ENCODE measurements at regions not wholly inside any gene's neighbourhood (a gene's known extent, or its start where the extent isn't known, plus 50 kb on each side); places are given as distances from the start of the nearest gene placed in this dataset.
A peak's percentile ranks its signal among the peaks of the same experiment; 100 is the strongest.

GRCh38 chr6:137424251-137424650 lies 69.9 kb downstream of the OLIG3 start:
- H3K27me3 Mint-ChIP-seq: peaks cover 5% of the 10 kb centered on the region
- no peak overlapping the region for H3K4me3 Mint-ChIP-seq
- DNase-seq (ENCODE audit: extremely low spot score, unreplicated experiment): no peak
- H3K9me3 Mint-ChIP-seq: peaks cover 6% of the 10 kb centered on the region
- no peaks in the 10 kb centered on the region for H3K36me3 Mint-ChIP-seq
- TF ChIP-seq CTCF (conservative IDR thresholded peaks at IDR 0.05): no peak
- peaks cover 13% of the 10 kb centered on the region for H3K4me1 Mint-ChIP-seq (ENCODE audit: unreplicated experiment)
- H3K27ac Mint-ChIP-seq: peak overlapping the region; percentile 59

GRCh38 chr6:137423451-137424168 lies 70.6 kb downstream of the OLIG3 start:
- peaks cover 13% of the 10 kb centered on the region for H3K4me1 Mint-ChIP-seq (ENCODE audit: unreplicated experiment)
- H3K36me3 Mint-ChIP-seq: no peaks in the 10 kb centered on the region
- H3K27ac Mint-ChIP-seq: peak overlapping the region; percentile 17
- no peak for DNase-seq (ENCODE audit: extremely low spot score, unreplicated experiment)
- TF ChIP-seq CTCF (conservative IDR thresholded peaks at IDR 0.05): no peak
- no peak overlapping the region for H3K4me3 Mint-ChIP-seq
- H3K27me3 Mint-ChIP-seq: peaks cover 5% of the 10 kb centered on the region
- H3K9me3 Mint-ChIP-seq: peaks cover 6% of the 10 kb centered on the region

- H3K4me1 Mint-ChIP-seq (ENCODE audit: unreplicated experiment): peaks cover 21% of the 10 kb centered on the region
- no peak for TF ChIP-seq CTCF (conservative IDR thresholded peaks at IDR 0.05)
- no peak overlapping the region for H3K27ac Mint-ChIP-seq
- no peaks in the 10 kb centered on the region for H3K36me3 Mint-ChIP-seq
- H3K4me3 Mint-ChIP-seq: no peak overlapping the region
- H3K27me3 Mint-ChIP-seq: peaks cover 32% of the 10 kb centered on the region
- peaks cover 2% of the 10 kb centered on the region for H3K9me3 Mint-ChIP-seq
- no peak for DNase-seq (ENCODE audit: extremely low spot score, unreplicated experiment)
Observed at GRCh38 chr6:137417396-137417795, 76.8 kb downstream of the OLIG3 start.

GRCh38 chr6:137416376-137417109 lies 77.7 kb downstream of the OLIG3 start:
- DNase-seq (ENCODE audit: extremely low spot score, unreplicated experiment): no peak
- Mint-ChIP-seq H3K27me3 (peaks cover 34% of the 10 kb centered on the region), H3K4me3 (peak overlapping the region; percentile 14), H3K9me3 (no peaks in the 10 kb centered on the region), H3K4me1 (ENCODE audit: unreplicated experiment) (peaks cover 21% of the 10 kb centered on the region), H3K36me3 (no peaks in the 10 kb centered on the region), H3K27ac (peak overlapping the region; percentile 12)
- no peak for TF ChIP-seq CTCF (conservative IDR thresholded peaks at IDR 0.05)

DNA sequence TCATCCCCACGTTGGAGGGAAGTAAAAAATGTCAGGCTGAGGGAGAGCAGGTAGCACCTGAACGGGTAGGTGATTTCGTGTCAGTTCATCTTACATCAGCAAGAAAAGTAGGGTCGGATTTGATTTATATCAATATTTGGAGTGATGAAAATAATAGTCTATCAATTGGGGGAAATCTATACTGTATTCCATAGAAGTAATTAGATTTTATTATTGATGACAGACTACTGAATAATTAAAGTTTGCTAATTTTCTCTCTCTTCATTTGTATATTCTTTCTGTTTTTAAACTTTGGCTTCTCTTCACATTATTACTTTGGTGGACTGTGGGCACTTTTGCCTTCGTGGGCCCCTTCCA lies 78.4 kb downstream of the OLIG3 start:
- H3K27me3 Mint-ChIP-seq: peaks cover 34% of the 10 kb centered on the region
- H3K27ac Mint-ChIP-seq: peak overlapping the region; percentile 13
- H3K9me3 Mint-ChIP-seq: no peaks in the 10 kb centered on the region
- peaks cover 21% of the 10 kb centered on the region for H3K4me1 Mint-ChIP-seq (ENCODE audit: unreplicated experiment)
- DNase-seq (ENCODE audit: extremely low spot score, unreplicated experiment): no peak
- TF ChIP-seq CTCF (conservative IDR thresholded peaks at IDR 0.05): peak; percentile 12
- no peaks in the 10 kb centered on the region for H3K36me3 Mint-ChIP-seq
- H3K4me3 Mint-ChIP-seq: peak overlapping the region; percentile 86

Measured in type B pancreatic cell (in vitro differentiated cells).